Astrocyte (in vitro differentiated cells and primary cell): ENCODE measurements at regions not wholly inside any gene's neighbourhood (a gene's known extent, or its start where the extent isn't known, plus 50 kb on each side); places are given as distances from the start of the nearest gene placed in this dataset.

Experiments used
- DNase-seq: peaks from one replicate; pipeline ENCODE4 v3.0.0-alpha.2; 2010; ENCODE audit warnings: low read depth
- FAIRE-seq: peaks from 2 replicates; lab custom pipeline; 2011; peaks lifted over from hg19 to GRCh38; lab: Jason Lieb, UNC
- H2AFZ ChIP-seq: 2 replicates; pipeline ENCODE4 v1.6.0; 2012; ENCODE audit warnings: low read depth, low read length, inconsistent platforms
- H3K27ac ChIP-seq: 2 replicates; pipeline ENCODE4 v1.5.1; 2011; ENCODE audit warnings: low read depth, low read length, inconsistent platforms
- H3K27me3 ChIP-seq: 2 replicates; pipeline ENCODE4 v1.6.0; 2011; ENCODE audit warnings: low read length, inconsistent platforms; ENCODE audit not compliant: insufficient read depth
- H3K36me3 ChIP-seq: 2 replicates; pipeline ENCODE4 v1.5.1; 2011; ENCODE audit warnings: low read length, inconsistent platforms; ENCODE audit not compliant: insufficient read depth
- H3K4me1 ChIP-seq: 2 replicates; pipeline ENCODE4 v1.5.1; 2011; ENCODE audit warnings: low read length, inconsistent platforms; ENCODE audit not compliant: insufficient read depth
- H3K4me2 ChIP-seq: 2 replicates; pipeline ENCODE4 v1.6.0; 2012; ENCODE audit warnings: low read length, inconsistent platforms
- H3K4me3 ChIP-seq: 2 replicates; pipeline ENCODE4 v1.5.1; 2011; ENCODE audit warnings: low read depth, mild to moderate bottlenecking, low read length, inconsistent platforms; ENCODE audit not compliant: insufficient read depth
- H3K79me2 ChIP-seq: 2 replicates; pipeline ENCODE4 v1.6.0; 2012; ENCODE audit warnings: mild to moderate bottlenecking, low read length, inconsistent platforms; ENCODE audit not compliant: insufficient read depth
- H3K9ac ChIP-seq: 2 replicates; pipeline ENCODE4 v1.6.0; 2012; ENCODE audit warnings: mild to moderate bottlenecking, low read length, inconsistent platforms
- H3K9me3 ChIP-seq: 2 replicates; pipeline ENCODE4 v1.5.1; 2012; ENCODE audit warnings: low read depth, mild to moderate bottlenecking, low read length, inconsistent platforms; ENCODE audit not compliant: insufficient read depth
- H4K20me1 ChIP-seq: 2 replicates; pipeline ENCODE4 v1.6.0; 2012; ENCODE audit warnings: low read length, inconsistent platforms; ENCODE audit not compliant: insufficient read depth
- H3K27ac Mint-ChIP-seq: one replicate; pipeline ENCODE4 v1.8.0; 2021; ENCODE audit warnings: mild to moderate bottlenecking, mixed read lengths; ENCODE audit not compliant: unreplicated experiment
- H3K27me3 Mint-ChIP-seq: one replicate; pipeline ENCODE4 v1.8.0; 2021; ENCODE audit warnings: low read depth, mixed read lengths; ENCODE audit not compliant: unreplicated experiment
- H3K36me3 Mint-ChIP-seq: one replicate; pipeline ENCODE4 v1.8.0; 2021; ENCODE audit warnings: low read depth, mixed read lengths; ENCODE audit not compliant: unreplicated experiment
- H3K4me1 Mint-ChIP-seq: one replicate; pipeline ENCODE4 v1.8.0; 2021; ENCODE audit warnings: low read depth, mixed read lengths; ENCODE audit not compliant: unreplicated experiment
- H3K4me3 Mint-ChIP-seq: one replicate; pipeline ENCODE4 v1.8.0; 2021; ENCODE audit warnings: mild to moderate bottlenecking, moderate library complexity, mixed read lengths; ENCODE audit not compliant: unreplicated experiment
- H3K9me3 Mint-ChIP-seq: one replicate; pipeline ENCODE4 v1.8.0; 2021; ENCODE audit warnings: mild to moderate bottlenecking, mixed read lengths; ENCODE audit not compliant: unreplicated experiment
- CTCF ChIP-seq: IDR thresholded peaks from 2 replicates; pipeline ENCODE4 v1.5.1; 2011; ENCODE audit warnings: low read depth, mild to moderate bottlenecking, inconsistent platforms, low read length, moderate library complexity; ENCODE audit not compliant: insufficient read depth
- EZH2 ChIP-seq: IDR thresholded peaks from 2 replicates; pipeline ENCODE4 v1.6.1; 2012; ENCODE audit warnings: mild to moderate bottlenecking, low read length, inconsistent platforms; ENCODE audit not compliant: insufficient read depth

GRCh38 chr1:25018110-25018735 is 88.1 kb upstream of the RUNX3 start:
- FAIRE-seq: no peak
- Mint-ChIP-seq H3K9me3 (no peaks in the 10 kb centered on the region), H3K4me1 (peaks cover 20% of the 10 kb centered on the region), H3K4me3 (no peak overlapping the region), H3K27ac (peak overlapping the region; percentile 53), H3K36me3 (no peaks in the 10 kb centered on the region), H3K27me3 (peaks cover 6% of the 10 kb centered on the region)
- Histone ChIP-seq H3K9me3 (no peaks in the 10 kb centered on the region), H3K27me3 (no peaks in the 10 kb centered on the region), H3K9ac (peak overlapping the region; percentile 33), H3K4me3 (no peak overlapping the region), H3K4me1 (peaks cover 20% of the 10 kb centered on the region), H3K79me2 (no peaks in the 10 kb centered on the region), H3K4me2 (no peak overlapping the region), H2AFZ (no peak overlapping the region), H4K20me1 (no peaks in the 10 kb centered on the region), H3K27ac (no peak overlapping the region), H3K36me3 (no peaks in the 10 kb centered on the region)
- DNase-seq: no peak
- TF ChIP-seq EZH2 (no peak), CTCF (no peak)

GRCh38 chr1:25017436-25018109 is 87.5 kb upstream of the RUNX3 start:
- H3K27me3 ChIP-seq: no peaks in the 10 kb centered on the region

More at GRCh38 chr1:25017436-25018109, 87.5 kb upstream of the RUNX3 start:
- peaks cover 14% of the 10 kb centered on the region for H3K4me1 Mint-ChIP-seq
- no peaks in the 10 kb centered on the region for H4K20me1 ChIP-seq
- peaks cover 6% of the 10 kb centered on the region for H3K27me3 Mint-ChIP-seq
- H2AFZ ChIP-seq: peak overlapping the region; percentile 8
- H3K36me3 Mint-ChIP-seq: no peaks in the 10 kb centered on the region
- no peak overlapping the region for H3K4me3 Mint-ChIP-seq
- FAIRE-seq (no peak), DNase-seq (no peak)
- TF ChIP-seq EZH2 (no peak), CTCF (peak; percentile 9)
- H3K36me3 ChIP-seq: no peaks in the 10 kb centered on the region
- H3K27ac ChIP-seq: no peak overlapping the region
- H3K27ac Mint-ChIP-seq: peak overlapping the region; percentile 53
- H3K9me3 ChIP-seq: no peaks in the 10 kb centered on the region
- peak overlapping the region; percentile 33 for H3K9ac ChIP-seq
- H3K4me1 ChIP-seq: peaks cover 14% of the 10 kb centered on the region
- H3K4me3 ChIP-seq: no peak overlapping the region
- no peaks in the 10 kb centered on the region for H3K79me2 ChIP-seq
- H3K9me3 Mint-ChIP-seq: no peaks in the 10 kb centered on the region
- H3K4me2 ChIP-seq: no peak overlapping the region
